ENCODE measurements at regions not wholly inside any gene's neighbourhood (a gene's known extent, or its start where the extent isn't known, plus 50 kb on each side); places are given as distances from the start of the nearest gene placed in this dataset.
A peak's percentile ranks its signal among the peaks of the same experiment; 100 is the strongest.

DNA sequence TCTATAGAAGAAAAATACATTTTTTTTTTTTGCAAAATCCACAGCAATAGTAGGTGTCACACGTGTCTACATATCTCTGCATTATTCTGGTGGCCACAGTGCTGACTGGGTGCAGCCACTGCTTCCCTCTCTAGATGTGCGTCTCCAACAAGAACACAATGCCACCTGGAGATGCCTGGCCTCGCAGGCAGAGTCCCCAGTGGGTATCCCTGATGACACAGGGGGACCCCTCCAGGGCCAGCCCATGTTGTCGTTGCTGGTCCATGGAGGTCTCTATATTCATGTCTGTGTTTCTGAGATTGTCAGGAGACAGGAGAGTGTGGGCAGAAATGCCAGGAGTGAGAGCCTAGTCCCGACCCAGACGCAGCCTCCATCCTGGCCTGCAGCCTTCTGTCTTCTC is 345.9 kb upstream of the SHH start:
- DNase-seq: no peak
- Histone ChIP-seq H3K36me3 (ENCODE audit: control insufficient read depth in 1 of 2, insufficient read depth in 2 of 2, low read length in 1 of 2) (no peaks in the 10 kb centered on the region), H3K4me1 (ENCODE audit: control insufficient read depth in 1 of 2, insufficient read depth in 2 of 2, low read length in 2 of 2) (no peaks in the 10 kb centered on the region), H3K9me3 (ENCODE audit: control insufficient read depth, low read length) (peaks cover 2% of the 10 kb centered on the region), H3K27me3 (ENCODE audit: control insufficient read depth in 1 of 2, insufficient read depth in 2 of 2, low read length in 1 of 2) (no peaks in the 10 kb centered on the region), H3K27ac (ENCODE audit: low read depth in 1 of 2, low read length in 2 of 2) (no peak overlapping the region), H3K4me3 (ENCODE audit: low read length in 2 of 2) (no peak overlapping the region)
- WGBS, 2 donors: 78 to 80% methylated on average over 6 of the region's 6 CpGs
- intact Hi-C loops (cut with DNase I): no loop called here
- no peak for ATAC-seq (ENCODE audit: low FRiP score)

DNA sequence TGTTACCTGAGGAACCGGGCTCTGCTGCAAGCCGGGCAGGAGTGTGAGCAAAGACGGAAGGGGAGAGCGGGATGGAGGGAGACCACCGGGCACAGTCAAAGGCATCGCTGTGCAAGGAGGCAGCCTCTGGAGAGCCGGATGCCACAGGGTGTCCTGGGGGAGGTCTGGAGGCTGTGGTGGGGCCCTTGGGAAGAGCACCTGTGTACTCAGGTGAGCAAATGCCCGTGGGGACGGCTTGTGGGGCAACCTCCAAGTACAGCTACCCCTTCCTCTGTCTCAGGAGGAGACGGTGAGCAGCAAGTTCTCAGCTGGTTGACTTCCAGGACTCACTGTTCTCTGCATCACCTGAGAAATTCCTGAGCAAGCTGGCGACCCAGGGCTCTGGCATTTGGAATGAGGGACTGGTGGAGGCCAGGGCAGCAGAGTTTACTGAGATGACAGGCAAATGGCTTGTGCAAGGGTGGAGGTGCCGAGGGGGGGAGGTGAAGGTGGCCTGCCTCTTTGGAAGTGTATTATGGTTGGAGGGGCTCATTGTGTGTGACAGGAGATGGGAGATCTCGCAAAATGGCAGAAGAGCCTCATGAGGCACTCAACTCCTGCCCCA is 345.2 kb upstream of the SHH start:
- no peaks in the 10 kb centered on the region for H3K27me3 ChIP-seq (ENCODE audit: control insufficient read depth in 1 of 2, insufficient read depth in 2 of 2, low read length in 1 of 2)
- 83 to 84% methylated on average over 13 of the region's 13 CpGs for WGBS, 2 donors
- intact Hi-C loops (cut with DNase I): no loop called here
- no peak overlapping the region for H3K27ac ChIP-seq (ENCODE audit: low read depth in 1 of 2, low read length in 2 of 2)
- peaks cover 2% of the 10 kb centered on the region for H3K9me3 ChIP-seq (ENCODE audit: control insufficient read depth, low read length)
- no peaks in the 10 kb centered on the region for H3K36me3 ChIP-seq (ENCODE audit: control insufficient read depth in 1 of 2, insufficient read depth in 2 of 2, low read length in 1 of 2)
- no peak overlapping the region for H3K4me3 ChIP-seq (ENCODE audit: low read length in 2 of 2)
- ATAC-seq (ENCODE audit: low FRiP score): no peak
- no peak for DNase-seq
- no peaks in the 10 kb centered on the region for H3K4me1 ChIP-seq (ENCODE audit: control insufficient read depth in 1 of 2, insufficient read depth in 2 of 2, low read length in 2 of 2)

DNA sequence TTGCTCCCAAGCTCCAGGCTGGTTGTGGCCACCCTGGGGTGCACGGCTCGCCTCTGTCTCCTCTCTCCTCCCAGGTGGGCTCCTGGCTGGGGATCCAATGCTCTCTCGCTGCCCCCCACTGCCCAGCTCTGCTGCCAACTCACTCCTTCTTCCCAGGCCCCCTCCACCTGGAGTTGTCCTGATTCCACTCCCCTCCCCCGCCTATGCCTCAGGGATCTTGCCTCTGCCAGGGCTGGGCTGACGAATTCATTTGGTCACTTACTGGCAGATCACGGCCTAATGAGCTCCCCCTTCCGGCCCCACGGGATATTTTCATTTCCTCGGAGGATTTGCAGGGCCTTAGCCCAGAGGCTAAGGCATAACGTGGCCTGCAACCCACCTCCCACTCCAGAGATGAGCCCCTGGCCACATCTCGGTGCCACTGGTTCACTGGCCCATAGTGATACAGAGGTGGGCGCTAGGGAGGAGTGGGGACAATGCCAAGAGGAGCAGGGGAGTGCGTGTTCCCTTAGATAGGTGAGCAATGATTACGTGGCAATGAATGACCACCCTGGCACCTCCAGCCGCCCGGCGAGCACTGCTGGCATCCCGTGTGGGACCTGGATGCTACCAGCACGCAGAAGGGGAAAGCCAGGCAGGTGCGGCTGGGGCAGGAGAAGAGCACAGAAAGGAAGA is 344.6 kb upstream of the SHH start:
- no peaks in the 10 kb centered on the region for H3K36me3 ChIP-seq (ENCODE audit: control insufficient read depth in 1 of 2, insufficient read depth in 2 of 2, low read length in 1 of 2)
- intact Hi-C loops (cut with DNase I): no loop called here
- H3K27ac ChIP-seq (ENCODE audit: low read depth in 1 of 2, low read length in 2 of 2): no peak overlapping the region
- no peaks in the 10 kb centered on the region for H3K4me1 ChIP-seq (ENCODE audit: control insufficient read depth in 1 of 2, insufficient read depth in 2 of 2, low read length in 2 of 2)
- H3K9me3 ChIP-seq (ENCODE audit: control insufficient read depth, low read length): peaks cover 2% of the 10 kb centered on the region
- H3K27me3 ChIP-seq (ENCODE audit: control insufficient read depth in 1 of 2, insufficient read depth in 2 of 2, low read length in 1 of 2): no peaks in the 10 kb centered on the region
- 67 to 68% methylated on average over 20 of the region's 20 CpGs for WGBS, 2 donors
- DNase-seq (peak in 1 of 2 donors; percentile 71), ATAC-seq (ENCODE audit: low FRiP score) (peak; percentile 36)
- no peak overlapping the region for H3K4me3 ChIP-seq (ENCODE audit: low read length in 2 of 2)

DNA sequence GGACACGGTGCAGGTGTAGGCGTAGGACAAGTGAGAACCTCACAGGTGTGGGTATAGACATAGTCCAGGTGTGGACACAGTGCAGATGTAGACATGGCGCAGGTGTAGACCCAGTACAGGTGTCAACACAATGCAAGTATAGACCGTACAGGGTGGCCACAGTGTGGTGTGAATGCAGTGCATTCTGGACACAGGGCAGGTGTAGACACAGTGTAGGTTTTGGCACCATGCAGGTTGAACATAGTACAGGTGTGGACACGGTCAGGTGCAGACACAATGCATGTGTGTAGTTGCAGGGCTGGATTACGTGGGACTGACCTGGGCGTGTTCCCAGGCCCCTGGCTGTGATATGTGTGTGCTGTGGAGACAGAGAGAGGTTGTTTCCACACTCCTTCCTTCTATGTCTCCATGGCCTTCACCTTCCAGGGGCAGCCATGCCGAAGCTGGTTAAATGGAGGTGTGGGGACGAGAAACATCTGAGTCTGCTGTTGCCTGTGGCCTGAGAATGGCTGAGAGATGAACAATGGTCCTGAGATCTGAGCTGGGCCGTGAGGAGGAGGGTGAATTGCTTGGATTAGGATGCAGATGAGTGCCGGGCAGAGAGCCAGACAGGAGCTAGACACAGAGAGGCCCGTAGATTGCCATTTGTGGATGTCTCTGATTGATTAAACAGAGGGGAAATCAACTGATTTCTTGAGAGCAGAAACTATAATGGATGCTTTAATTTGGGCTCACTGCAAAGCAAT is 343.9 kb upstream of the SHH start:
- H3K27me3 ChIP-seq (ENCODE audit: control insufficient read depth in 1 of 2, insufficient read depth in 2 of 2, low read length in 1 of 2): no peaks in the 10 kb centered on the region
- peaks cover 2% of the 10 kb centered on the region for H3K9me3 ChIP-seq (ENCODE audit: control insufficient read depth, low read length)
- no peak overlapping the region for H3K4me3 ChIP-seq (ENCODE audit: low read length in 2 of 2)
- 73 to 74% methylated on average over 12 of the region's 12 CpGs for WGBS, 2 donors
- intact Hi-C loops (cut with DNase I): no loop called here
- no peaks in the 10 kb centered on the region for H3K36me3 ChIP-seq (ENCODE audit: control insufficient read depth in 1 of 2, insufficient read depth in 2 of 2, low read length in 1 of 2)
- no peaks in the 10 kb centered on the region for H3K4me1 ChIP-seq (ENCODE audit: control insufficient read depth in 1 of 2, insufficient read depth in 2 of 2, low read length in 2 of 2)
- no peak for ATAC-seq (ENCODE audit: low FRiP score)
- no peak overlapping the region for H3K27ac ChIP-seq (ENCODE audit: low read depth in 1 of 2, low read length in 2 of 2)
- no peak for DNase-seq

DNA sequence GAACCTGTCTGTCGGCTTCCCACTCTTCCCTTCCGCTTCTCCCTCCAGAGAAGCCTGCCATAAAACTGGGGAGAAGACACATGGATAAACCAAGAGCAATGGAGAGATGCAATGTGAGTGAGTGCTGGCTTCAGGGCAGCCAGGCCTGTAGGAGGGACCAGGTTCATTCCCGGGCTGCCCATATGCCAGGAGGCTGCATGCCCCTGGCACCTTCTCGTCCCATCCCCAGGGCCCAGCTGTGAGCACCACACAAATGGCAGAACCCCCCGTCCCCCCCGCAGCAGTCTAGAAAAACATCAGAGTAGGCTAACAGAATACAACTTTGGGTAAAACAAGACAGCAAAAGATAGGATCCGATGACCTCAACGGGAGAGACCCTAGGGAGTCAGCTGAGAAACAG is 341.3 kb upstream of the SHH start:
- intact Hi-C loops (cut with DNase I): no loop called here
- no peak for ATAC-seq (ENCODE audit: low FRiP score)
- no peak overlapping the region for H3K27ac ChIP-seq (ENCODE audit: low read depth in 1 of 2, low read length in 2 of 2)
- H3K4me3 ChIP-seq (ENCODE audit: low read length in 2 of 2): no peak overlapping the region
- H3K27me3 ChIP-seq (ENCODE audit: control insufficient read depth in 1 of 2, insufficient read depth in 2 of 2, low read length in 1 of 2): no peaks in the 10 kb centered on the region
- H3K4me1 ChIP-seq (ENCODE audit: control insufficient read depth in 1 of 2, insufficient read depth in 2 of 2, low read length in 2 of 2): no peaks in the 10 kb centered on the region
- no peaks in the 10 kb centered on the region for H3K36me3 ChIP-seq (ENCODE audit: control insufficient read depth in 1 of 2, insufficient read depth in 2 of 2, low read length in 1 of 2)
- WGBS, 2 donors: 91 to 92% methylated on average over 8 of the region's 8 CpGs
- no peak for DNase-seq
- no peaks in the 10 kb centered on the region for H3K9me3 ChIP-seq (ENCODE audit: control insufficient read depth, low read length)

DNA sequence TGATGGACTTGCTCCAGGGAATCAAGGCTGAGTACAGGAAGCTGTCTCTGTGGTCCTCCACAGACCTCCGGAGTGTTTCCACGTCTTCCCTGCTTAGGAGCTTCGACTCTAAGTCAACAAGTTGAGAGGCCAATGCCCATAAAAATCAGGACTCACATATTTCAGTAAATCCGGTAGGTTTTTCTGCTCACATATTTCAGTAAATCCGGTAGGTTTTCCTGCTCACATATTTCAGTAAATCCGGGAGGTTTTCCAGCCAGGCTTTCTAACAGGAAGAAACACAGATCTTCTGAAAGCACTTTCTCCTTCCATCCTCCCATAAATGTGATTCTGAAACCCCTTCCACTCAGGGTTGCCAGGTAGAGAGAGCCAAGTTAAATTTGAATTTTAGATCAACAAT is 340.1 kb upstream of the SHH start:
- intact Hi-C loops (cut with DNase I): no loop called here
- Histone ChIP-seq H3K27me3 (ENCODE audit: control insufficient read depth in 1 of 2, insufficient read depth in 2 of 2, low read length in 1 of 2) (no peaks in the 10 kb centered on the region), H3K4me3 (ENCODE audit: low read length in 2 of 2) (no peak overlapping the region), H3K4me1 (ENCODE audit: control insufficient read depth in 1 of 2, insufficient read depth in 2 of 2, low read length in 2 of 2) (no peaks in the 10 kb centered on the region), H3K27ac (ENCODE audit: low read depth in 1 of 2, low read length in 2 of 2) (no peak overlapping the region), H3K9me3 (ENCODE audit: control insufficient read depth, low read length) (no peaks in the 10 kb centered on the region), H3K36me3 (ENCODE audit: control insufficient read depth in 1 of 2, insufficient read depth in 2 of 2, low read length in 1 of 2) (no peaks in the 10 kb centered on the region)
- no peak for ATAC-seq (ENCODE audit: low FRiP score)
- DNase-seq: no peak
- WGBS, 2 donors: 14 to 19% methylated on average over 6 of the region's 6 CpGs

DNA sequence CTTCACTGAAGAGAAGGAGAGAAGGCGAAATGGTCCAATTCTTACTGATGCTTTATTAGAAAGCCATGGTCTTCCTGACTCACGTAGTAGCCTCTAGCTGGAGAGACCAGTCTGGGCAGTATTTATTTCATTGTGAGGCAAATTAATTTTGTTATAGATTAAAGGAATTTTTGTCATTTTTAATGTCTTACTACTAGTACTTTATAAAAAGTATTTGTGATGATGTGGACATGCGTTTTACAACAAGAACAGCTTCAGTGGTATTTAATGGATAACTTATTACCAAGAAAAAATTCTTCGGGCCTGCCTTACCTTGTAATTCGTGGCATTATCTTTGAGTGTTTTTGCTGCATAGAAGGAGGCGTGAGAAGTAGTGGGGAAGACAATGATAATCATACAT is 339.4 kb upstream of the SHH start:
- intact Hi-C loops (cut with DNase I): no loop called here
- H3K4me1 ChIP-seq (ENCODE audit: control insufficient read depth in 1 of 2, insufficient read depth in 2 of 2, low read length in 2 of 2): no peaks in the 10 kb centered on the region
- no peaks in the 10 kb centered on the region for H3K9me3 ChIP-seq (ENCODE audit: control insufficient read depth, low read length)
- no peaks in the 10 kb centered on the region for H3K27me3 ChIP-seq (ENCODE audit: control insufficient read depth in 1 of 2, insufficient read depth in 2 of 2, low read length in 1 of 2)
- ATAC-seq (ENCODE audit: low FRiP score): no peak
- no peak overlapping the region for H3K27ac ChIP-seq (ENCODE audit: low read depth in 1 of 2, low read length in 2 of 2)
- no peak overlapping the region for H3K4me3 ChIP-seq (ENCODE audit: low read length in 2 of 2)
- DNase-seq: no peak
- no peaks in the 10 kb centered on the region for H3K36me3 ChIP-seq (ENCODE audit: control insufficient read depth in 1 of 2, insufficient read depth in 2 of 2, low read length in 1 of 2)
- 76% methylated on average over 6 of the region's 6 CpGs for WGBS, 2 donors

DNA sequence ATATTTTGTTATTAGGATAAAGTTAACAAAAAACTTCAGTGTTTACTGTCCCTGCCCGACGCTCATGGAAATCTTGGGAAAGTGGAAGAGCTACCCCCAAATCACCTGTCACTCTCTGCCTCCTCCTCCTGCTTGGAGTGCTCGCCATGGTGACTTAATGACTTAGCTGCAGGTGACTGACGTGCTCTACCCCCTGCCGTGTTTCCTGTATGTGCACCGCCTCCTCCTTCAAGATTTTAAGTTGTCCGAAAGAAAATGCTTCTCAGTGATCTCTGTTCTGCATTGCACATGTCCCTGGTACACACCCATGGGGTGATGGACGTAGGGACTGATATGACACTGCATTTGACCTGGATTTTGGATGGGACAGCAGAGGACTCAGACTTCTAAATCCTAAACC is 338.8 kb upstream of the SHH start:
- 50 to 55% methylated on average over 8 of the region's 8 CpGs for WGBS, 2 donors
- H3K27ac ChIP-seq (ENCODE audit: low read depth in 1 of 2, low read length in 2 of 2): no peak overlapping the region
- no peaks in the 10 kb centered on the region for H3K36me3 ChIP-seq (ENCODE audit: control insufficient read depth in 1 of 2, insufficient read depth in 2 of 2, low read length in 1 of 2)
- ATAC-seq (ENCODE audit: low FRiP score): no peak
- H3K9me3 ChIP-seq (ENCODE audit: control insufficient read depth, low read length): no peaks in the 10 kb centered on the region
- no peaks in the 10 kb centered on the region for H3K27me3 ChIP-seq (ENCODE audit: control insufficient read depth in 1 of 2, insufficient read depth in 2 of 2, low read length in 1 of 2)
- no peak for DNase-seq
- H3K4me3 ChIP-seq (ENCODE audit: low read length in 2 of 2): no peak overlapping the region
- intact Hi-C loops (cut with DNase I): no loop called here
- no peaks in the 10 kb centered on the region for H3K4me1 ChIP-seq (ENCODE audit: control insufficient read depth in 1 of 2, insufficient read depth in 2 of 2, low read length in 2 of 2)

DNA sequence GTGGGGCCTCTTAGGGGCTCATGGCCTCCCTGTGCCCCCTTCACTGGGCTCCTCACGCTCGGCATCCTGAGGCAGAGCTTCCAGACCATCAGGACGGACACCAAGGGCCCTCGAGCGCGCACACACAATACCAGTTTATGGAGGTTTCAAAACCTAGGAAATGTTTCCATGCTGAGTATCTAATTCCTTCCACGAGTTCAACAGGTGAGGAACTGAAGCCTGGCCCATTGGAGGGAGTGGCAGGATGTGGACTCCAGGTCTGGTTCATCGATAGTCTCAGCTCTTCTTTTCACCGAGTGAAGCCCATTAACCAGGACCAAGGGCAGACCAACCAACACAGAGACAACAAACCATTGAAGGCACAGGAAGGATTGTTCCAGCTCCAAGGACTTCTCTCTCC is 336.7 kb upstream of the SHH start:
- H3K27ac ChIP-seq (ENCODE audit: low read depth in 1 of 2, low read length in 2 of 2): no peak overlapping the region
- no peaks in the 10 kb centered on the region for H3K4me1 ChIP-seq (ENCODE audit: control insufficient read depth in 1 of 2, insufficient read depth in 2 of 2, low read length in 2 of 2)
- WGBS, 2 donors: 86 to 90% methylated on average over 9 of the region's 9 CpGs

More for the DNA sequence above, 336.7 kb upstream of the SHH start:
- no peaks in the 10 kb centered on the region for H3K27me3 ChIP-seq (ENCODE audit: control insufficient read depth in 1 of 2, insufficient read depth in 2 of 2, low read length in 1 of 2)
- no peak overlapping the region for H3K4me3 ChIP-seq (ENCODE audit: low read length in 2 of 2)
- intact Hi-C loops (cut with DNase I): no loop called here
- no peak for ATAC-seq (ENCODE audit: low FRiP score)
- no peaks in the 10 kb centered on the region for H3K9me3 ChIP-seq (ENCODE audit: control insufficient read depth, low read length)
- H3K36me3 ChIP-seq (ENCODE audit: control insufficient read depth in 1 of 2, insufficient read depth in 2 of 2, low read length in 1 of 2): no peaks in the 10 kb centered on the region
- no peak for DNase-seq
